ENCODE measurements at regions not wholly inside any gene's neighbourhood (a gene's known extent, or its start where the extent isn't known, plus 50 kb on each side); places are given as distances from the start of the nearest gene placed in this dataset.

- no peaks in the 10 kb centered on the region for H3K27me3 Mint-ChIP-seq (ENCODE audit: low read depth in 3 of 3)
- H3K9ac ChIP-seq (ENCODE audit: insufficient read depth, low read length, poor library complexity, severe bottlenecking): no peak overlapping the region
- no CpG with 5 or more reads among the region's 2 CpGs for WGBS (ENCODE audit: insufficient coverage)
These were observed 855.3 kb downstream of the PCDH7 start for GRCh38 chr4:31575504-31575903.

GRCh38 chr4:31580843-31581242 lies 860.7 kb downstream of the PCDH7 start:
- Histone ChIP-seq H3K9ac (ENCODE audit: insufficient read depth, low read length, poor library complexity, severe bottlenecking) (no peak overlapping the region), H3K36me3 (replicated peaks in 1 of 2; ENCODE audit: control insufficient read depth in 1 of 2, insufficient read depth in 2 of 2, low read length in 2 of 2) (no peaks in the 10 kb centered on the region), H3K27ac (ENCODE audit: low read depth in 1 of 2, low read length in 2 of 2) (no peak overlapping the region), H2AFZ (ENCODE audit: insufficient read depth, low read depth, low read length, poor library complexity, severe bottlenecking) (no peak overlapping the region), H3K4me2 (replicated peaks; ENCODE audit: extremely low read depth, low read length, poor library complexity, severe bottlenecking) (no peak overlapping the region), H4K20me1 (ENCODE audit: insufficient read depth, low read length) (no peaks in the 10 kb centered on the region), H3K79me2 (ENCODE audit: insufficient read depth, low read length) (no peaks in the 10 kb centered on the region), H3K9me3 (replicated peaks in 1 of 2; ENCODE audit: control insufficient read depth in 1 of 2, insufficient read depth in 1 of 2, low read length in 2 of 2) (no peaks in the 10 kb centered on the region), H3K27me3 (ENCODE audit: control insufficient read depth in 2 of 2, insufficient read depth in 2 of 2, low read length in 2 of 2) (no peaks in the 10 kb centered on the region), H3K4me1 (ENCODE audit: control insufficient read depth in 1 of 2, insufficient read depth in 2 of 2, low read length in 2 of 2) (no peaks in the 10 kb centered on the region), H3K4me3 (replicated peaks in 1 of 3; ENCODE audit: low read depth in 2 of 3, low read length in 3 of 3) (no peak overlapping the region)
- no peaks in the 10 kb centered on the region for H3K4me1 Mint-ChIP-seq
- no CpG with 5 or more reads among the region's 1 CpG for WGBS (ENCODE audit: insufficient coverage)
- no peak for TF ChIP-seq CTCF (IDR thresholded peaks at IDR 0.05)
- H3K4me3 Mint-ChIP-seq: no peak overlapping the region
- no peak for DNase-seq
- no peaks in the 10 kb centered on the region for H3K9me3 Mint-ChIP-seq
- H3K27me3 Mint-ChIP-seq (ENCODE audit: low read depth in 3 of 3): no peaks in the 10 kb centered on the region
- intact Hi-C loops (cut with micrococcal nuclease): no loop called here
- H3K27ac Mint-ChIP-seq: no peak overlapping the region
- no peaks in the 10 kb centered on the region for H3K36me3 Mint-ChIP-seq

More at GRCh38 chr4:31575504-31575903, 855.3 kb downstream of the PCDH7 start:
- no peak for TF ChIP-seq CTCF (IDR thresholded peaks at IDR 0.05)
- H3K27ac Mint-ChIP-seq: no peak overlapping the region
- no peaks in the 10 kb centered on the region for H3K27me3 ChIP-seq (ENCODE audit: control insufficient read depth in 2 of 2, insufficient read depth in 2 of 2, low read length in 2 of 2)
- H3K9me3 ChIP-seq (replicated peaks in 1 of 2; ENCODE audit: control insufficient read depth in 1 of 2, insufficient read depth in 1 of 2, low read length in 2 of 2): no peaks in the 10 kb centered on the region
- H3K4me3 ChIP-seq (replicated peaks in 1 of 3; ENCODE audit: low read depth in 2 of 3, low read length in 3 of 3): no peak overlapping the region
- H4K20me1 ChIP-seq (ENCODE audit: insufficient read depth, low read length): no peaks in the 10 kb centered on the region
- no peaks in the 10 kb centered on the region for H3K4me1 ChIP-seq (ENCODE audit: control insufficient read depth in 1 of 2, insufficient read depth in 2 of 2, low read length in 2 of 2)
- no peaks in the 10 kb centered on the region for H3K36me3 Mint-ChIP-seq
- H3K79me2 ChIP-seq (ENCODE audit: insufficient read depth, low read length): no peaks in the 10 kb centered on the region
- intact Hi-C loops (cut with micrococcal nuclease): no loop called here
- peaks cover 0 to 5% (median 0%) of the 10 kb centered on the region in 7 donors for H3K9me3 Mint-ChIP-seq
- H3K4me2 ChIP-seq (replicated peaks; ENCODE audit: extremely low read depth, low read length, poor library complexity, severe bottlenecking): no peak overlapping the region
- no peak overlapping the region for H2AFZ ChIP-seq (ENCODE audit: insufficient read depth, low read depth, low read length, poor library complexity, severe bottlenecking)
- H3K4me3 Mint-ChIP-seq: no peak overlapping the region
- no peaks in the 10 kb centered on the region for H3K4me1 Mint-ChIP-seq
- H3K36me3 ChIP-seq (replicated peaks in 1 of 2; ENCODE audit: control insufficient read depth in 1 of 2, insufficient read depth in 2 of 2, low read length in 2 of 2): no peaks in the 10 kb centered on the region
- no peak for DNase-seq
- no peak overlapping the region for H3K27ac ChIP-seq (ENCODE audit: low read depth in 1 of 2, low read length in 2 of 2)
